HG02798 (cell line): ENCODE measurements at regions not wholly inside any gene's neighbourhood (a gene's known extent, or its start where the extent isn't known, plus 50 kb on each side); places are given as distances from the start of the nearest gene placed in this dataset.
"Not testable (repeated sequence)": the region's sequence is repeated elsewhere in the genome, so short reads cannot be mapped to it uniquely, and the experiment has no call there.

Experiments used
- ATAC-seq: cut with Tn5 transposase; IDR thresholded peaks from one replicate; pipeline ENCODE4 v1.9.1; 2021; ENCODE audit warnings: mild to moderate bottlenecking; ENCODE audit not compliant: unreplicated experiment, poor library complexity

GRCh38 chr4:27075603-27076002 lies 215.0 kb downstream of the STIM2 start:
- not testable (repeated sequence) for ATAC-seq

GRCh38 chr4:27078934-27079455 lies 218.4 kb downstream of the STIM2 start:
- no peak for ATAC-seq

- peak; percentile 72 for ATAC-seq
Measured at GRCh38 chr4:27081675-27082586, 221.3 kb downstream of the STIM2 start.

GRCh38 chr4:27082776-27083175 lies 222.1 kb downstream of the STIM2 start:
- ATAC-seq: no peak

GRCh38 chr4:27084685-27085361 lies 224.2 kb downstream of the STIM2 start:
- no peak for ATAC-seq

GRCh38 chr4:27085396-27085795 lies 224.8 kb downstream of the STIM2 start:
- no peak for ATAC-seq

- ATAC-seq: no peak
Measured at GRCh38 chr4:27087306-27088045, 226.8 kb downstream of the STIM2 start.

GRCh38 chr4:27088491-27088890 lies 227.8 kb downstream of the STIM2 start:
- ATAC-seq: no peak

GRCh38 chr4:27089186-27089585 lies 228.5 kb downstream of the STIM2 start:
- no peak for ATAC-seq

- ATAC-seq: no peak
Measured at GRCh38 chr4:27090406-27090805, 229.8 kb downstream of the STIM2 start.

- no peak for ATAC-seq
Measured at GRCh38 chr4:27094224-27094623, 233.6 kb downstream of the STIM2 start.

GRCh38 chr4:27094783-27095182 lies 234.1 kb downstream of the STIM2 start:
- no peak for ATAC-seq

- ATAC-seq: no peak
Measured at GRCh38 chr4:27096142-27096824, 235.6 kb downstream of the STIM2 start.

GRCh38 chr4:27098034-27098433 lies 237.4 kb downstream of the STIM2 start:
- no peak for ATAC-seq

GRCh38 chr4:27100713-27101112 lies 240.1 kb downstream of the STIM2 start:
- ATAC-seq: no peak

GRCh38 chr4:27101126-27101525 lies 240.5 kb downstream of the STIM2 start:
- no peak for ATAC-seq

- no peak for ATAC-seq
Measured at GRCh38 chr4:27101561-27101960, 240.9 kb downstream of the STIM2 start.

GRCh38 chr4:27111627-27112026 lies 251.0 kb downstream of the STIM2 start:
- no peak for ATAC-seq

- ATAC-seq: no peak
Measured at GRCh38 chr4:27112587-27112986, 251.9 kb downstream of the STIM2 start.

GRCh38 chr4:27115221-27115620 lies 254.6 kb downstream of the STIM2 start:
- ATAC-seq: no peak
